Kidney epithelial cell (primary cell): ENCODE measurements at regions not wholly inside any gene's neighbourhood (a gene's known extent, or its start where the extent isn't known, plus 50 kb on each side); places are given as distances from the start of the nearest gene placed in this dataset.

Experiments
- DNase-seq: peaks from one replicate; pipeline ENCODE4 v3.0.0-alpha.2; 2010; ENCODE audit warnings: low read depth
- H3K27me3 ChIP-seq: 2 replicates; pipeline ENCODE4 v1.6.0; 2011; ENCODE audit warnings: low read length; ENCODE audit not compliant: control insufficient read depth, insufficient read depth
- H3K36me3 ChIP-seq: 2 replicates; pipeline ENCODE4 v1.5.1; 2011; ENCODE audit warnings: low read length; ENCODE audit not compliant: control insufficient read depth, insufficient read depth
- H3K4me3 ChIP-seq: 2 replicates; pipeline ENCODE4 v1.5.1; 2011; ENCODE audit warnings: low read depth, mild to moderate bottlenecking, control low read depth, low read length
- TF ChIP-seq, protein P1 (sequence below): IDR thresholded peaks from 2 replicates; pipeline ENCODE4 v1.5.1; 2011; ENCODE audit warnings: mild to moderate bottlenecking, moderate library complexity, low read length, control low read depth, inconsistent platforms; ENCODE audit not compliant: insufficient read depth, poor library complexity, severe bottlenecking

GRCh38 chr4:116839826-116840225 lies 245.6 kb downstream of the TRAM1L1 start:
- TF ChIP-seq, protein P1, sequence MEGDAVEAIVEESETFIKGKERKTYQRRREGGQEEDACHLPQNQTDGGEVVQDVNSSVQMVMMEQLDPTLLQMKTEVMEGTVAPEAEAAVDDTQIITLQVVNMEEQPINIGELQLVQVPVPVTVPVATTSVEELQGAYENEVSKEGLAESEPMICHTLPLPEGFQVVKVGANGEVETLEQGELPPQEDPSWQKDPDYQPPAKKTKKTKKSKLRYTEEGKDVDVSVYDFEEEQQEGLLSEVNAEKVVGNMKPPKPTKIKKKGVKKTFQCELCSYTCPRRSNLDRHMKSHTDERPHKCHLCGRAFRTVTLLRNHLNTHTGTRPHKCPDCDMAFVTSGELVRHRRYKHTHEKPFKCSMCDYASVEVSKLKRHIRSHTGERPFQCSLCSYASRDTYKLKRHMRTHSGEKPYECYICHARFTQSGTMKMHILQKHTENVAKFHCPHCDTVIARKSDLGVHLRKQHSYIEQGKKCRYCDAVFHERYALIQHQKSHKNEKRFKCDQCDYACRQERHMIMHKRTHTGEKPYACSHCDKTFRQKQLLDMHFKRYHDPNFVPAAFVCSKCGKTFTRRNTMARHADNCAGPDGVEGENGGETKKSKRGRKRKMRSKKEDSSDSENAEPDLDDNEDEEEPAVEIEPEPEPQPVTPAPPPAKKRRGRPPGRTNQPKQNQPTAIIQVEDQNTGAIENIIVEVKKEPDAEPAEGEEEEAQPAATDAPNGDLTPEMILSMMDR, result no peak
- H3K36me3 ChIP-seq, result no peaks in the 10 kb centered on the region
- no peak overlapping the region for H3K4me3 ChIP-seq
- DNase-seq, result no peak
- H3K27me3 ChIP-seq, result no peaks in the 10 kb centered on the region

- TF ChIP-seq, protein P1, result no peak
- DNase-seq, result no peak
- H3K4me3 ChIP-seq, result no peak overlapping the region
- H3K27me3 ChIP-seq, result no peaks in the 10 kb centered on the region
- H3K36me3 ChIP-seq, result no peaks in the 10 kb centered on the region
These were observed 246.8 kb downstream of the TRAM1L1 start for GRCh38 chr4:116838609-116839008.

GRCh38 chr4:116829187-116829586 lies 256.2 kb downstream of the TRAM1L1 start:
- Histone ChIP-seq H3K4me3 (no peak overlapping the region), H3K36me3 (no peaks in the 10 kb centered on the region), H3K27me3 (no peaks in the 10 kb centered on the region)
- no peak for DNase-seq
- TF ChIP-seq, protein P1, result no peak

DNA sequence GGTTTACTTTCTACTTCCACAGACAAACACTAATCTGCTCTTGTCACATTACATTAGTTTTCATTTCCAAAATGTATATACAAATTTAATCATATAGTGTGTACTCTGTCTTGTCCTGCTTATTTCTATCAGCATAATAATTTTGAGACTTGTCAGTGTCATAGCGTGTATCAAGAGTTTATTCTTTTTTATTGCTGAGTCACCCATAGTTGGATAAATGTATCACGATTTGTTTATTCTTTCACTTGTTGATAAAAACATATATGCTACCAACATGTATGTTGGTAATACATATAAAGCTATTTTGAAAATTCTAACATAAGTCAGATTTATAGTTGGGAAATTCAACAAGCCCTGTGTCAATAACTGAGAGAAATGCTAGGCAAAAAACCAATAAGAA lies 261.2 kb downstream of the TRAM1L1 start:
- DNase-seq, result no peak
- TF ChIP-seq, protein P1, result no peak
- H3K27me3 ChIP-seq, result no peaks in the 10 kb centered on the region
- no peaks in the 10 kb centered on the region for H3K36me3 ChIP-seq
- H3K4me3 ChIP-seq, result no peak overlapping the region

GRCh38 chr4:116811730-116812129 lies 273.6 kb downstream of the TRAM1L1 start:
- H3K4me3 ChIP-seq, result no peak overlapping the region
- no peak for DNase-seq
- no peaks in the 10 kb centered on the region for H3K27me3 ChIP-seq
- no peaks in the 10 kb centered on the region for H3K36me3 ChIP-seq
- TF ChIP-seq, protein P1, result no peak

- no peak for DNase-seq
- Histone ChIP-seq H3K36me3 (no peaks in the 10 kb centered on the region), H3K4me3 (no peak overlapping the region), H3K27me3 (no peaks in the 10 kb centered on the region)
- TF ChIP-seq, protein P1, result no peak
These were observed 289.4 kb downstream of the TRAM1L1 start for GRCh38 chr4:116796022-116796421.
